ENCODE measurements at regions not wholly inside any gene's neighbourhood (a gene's known extent, or its start where the extent isn't known, plus 50 kb on each side); places are given as distances from the start of the nearest gene placed in this dataset.

DNA sequence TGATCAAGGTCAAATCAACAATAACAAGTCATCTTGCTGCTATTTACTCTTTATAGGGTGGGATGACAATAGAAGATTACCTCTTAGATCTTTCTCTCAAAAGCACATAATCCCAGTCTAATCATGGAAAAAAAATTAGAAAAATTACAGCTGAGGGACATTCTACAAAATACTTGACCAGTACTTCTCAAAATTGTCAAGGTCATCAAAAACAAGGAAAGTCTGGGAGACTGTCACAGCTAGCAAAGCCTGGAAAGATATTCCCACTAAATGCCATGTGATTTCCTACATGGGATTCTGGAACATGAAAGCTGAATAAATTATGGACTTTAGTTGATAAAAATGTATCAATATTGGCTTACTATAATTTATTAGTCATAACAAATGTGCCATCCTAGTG lies 276.2 kb downstream of the RNF144A start:
- no peak overlapping the region for H3K27ac ChIP-seq (ENCODE audit: low read depth, low read length)
- 0 out of 2 replicates have a peak, but pooled peaks cover 5% of the 10 kb centered on the region for H3K27me3 ChIP-seq (ENCODE audit: insufficient read depth, low read length)
- no peak overlapping the region for H2AFZ ChIP-seq (ENCODE audit: low read depth, low read length, poor library complexity, severe bottlenecking)
- no peaks in the 10 kb centered on the region for H3K36me3 ChIP-seq (ENCODE audit: control insufficient read depth in 1 of 2, insufficient read depth in 2 of 2, low read length in 2 of 2)
- H3K9me2 ChIP-seq (ENCODE audit: insufficient read depth): no peaks in the 10 kb centered on the region
- BruUV-seq (replicated peaks): no TSS peak
- no peak overlapping the region for H3K9ac ChIP-seq (ENCODE audit: low read length)
- intact Hi-C loops (cut with micrococcal nuclease): no loop called here
- no peaks in the 10 kb centered on the region for H3K79me2 ChIP-seq (ENCODE audit: insufficient read depth, low read length)
- H3K9me3 ChIP-seq (ENCODE audit: control insufficient read depth in 1 of 2, insufficient read depth in 1 of 2, low read depth in 1 of 2, low read length in 2 of 2): no peaks in the 10 kb centered on the region
- DNase-seq (ENCODE audit: low read depth, low spot score) (no peak), ATAC-seq (no peak)
- CTCF ChIA-PET: interaction anchor here (0.7 kb wide), 1 partner anchor 51 kb away, joined by 3 read pairs; no protein-coding TSS in a partner anchor
- TF ChIP-seq, protein P1, sequence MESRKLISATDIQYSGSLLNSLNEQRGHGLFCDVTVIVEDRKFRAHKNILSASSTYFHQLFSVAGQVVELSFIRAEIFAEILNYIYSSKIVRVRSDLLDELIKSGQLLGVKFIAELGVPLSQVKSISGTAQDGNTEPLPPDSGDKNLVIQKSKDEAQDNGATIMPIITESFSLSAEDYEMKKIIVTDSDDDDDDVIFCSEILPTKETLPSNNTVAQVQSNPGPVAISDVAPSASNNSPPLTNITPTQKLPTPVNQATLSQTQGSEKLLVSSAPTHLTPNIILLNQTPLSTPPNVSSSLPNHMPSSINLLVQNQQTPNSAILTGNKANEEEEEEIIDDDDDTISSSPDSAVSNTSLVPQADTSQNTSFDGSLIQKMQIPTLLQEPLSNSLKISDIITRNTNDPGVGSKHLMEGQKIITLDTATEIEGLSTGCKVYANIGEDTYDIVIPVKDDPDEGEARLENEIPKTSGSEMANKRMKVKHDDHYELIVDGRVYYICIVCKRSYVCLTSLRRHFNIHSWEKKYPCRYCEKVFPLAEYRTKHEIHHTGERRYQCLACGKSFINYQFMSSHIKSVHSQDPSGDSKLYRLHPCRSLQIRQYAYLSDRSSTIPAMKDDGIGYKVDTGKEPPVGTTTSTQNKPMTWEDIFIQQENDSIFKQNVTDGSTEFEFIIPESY (IDR thresholded peaks at IDR 0.05; ENCODE audit: extremely low read depth, insufficient replicate concordance, low read length): no peak
- TF ChIP-seq ELF1 (IDR thresholded peaks at IDR 0.05; ENCODE audit: borderline replicate concordance, low read depth) (no peak), ZFX (IDR thresholded peaks at IDR 0.05) (no peak), EZH2 (IDR thresholded peaks at IDR 0.05) (no peak), EZH2phosphoT487 (IDR thresholded peaks at IDR 0.05; ENCODE audit: borderline replicate concordance) (no peak), POLR2AphosphoS5 (IDR thresholded peaks at IDR 0.05; ENCODE audit: low read depth, low read length) (no peak), JUND (IDR thresholded peaks at IDR 0.05) (no peak), SP1 (IDR thresholded peaks at IDR 0.05; ENCODE audit: low read depth) (no peak), POLR2A (IDR thresholded peaks at IDR 0.05; ENCODE audit: borderline replicate concordance, extremely low read depth, insufficient read depth, insufficient read length) (no peak), RAD21 (IDR thresholded peaks at IDR 0.05; ENCODE audit: low read depth) (no peak), EGR1 (IDR thresholded peaks at IDR 0.05; ENCODE audit: low read depth) (no peak), CBX3 (IDR thresholded peaks at IDR 0.05; ENCODE audit: low read depth) (no peak), FOSL1 (IDR thresholded peaks at IDR 0.05; ENCODE audit: low read depth) (no peak), YY1 (IDR thresholded peaks at IDR 0.05; ENCODE audit: extremely low read depth, insufficient replicate concordance, low read depth, low read length) (no peak), SRF (IDR thresholded peaks at IDR 0.05; ENCODE audit: low read depth) (no peak), SIN3A (IDR thresholded peaks at IDR 0.05; ENCODE audit: low read depth) (no peak), CEBPB (IDR thresholded peaks at IDR 0.05; ENCODE audit: low read depth) (no peak)
- TF ChIP-seq, protein P2, sequence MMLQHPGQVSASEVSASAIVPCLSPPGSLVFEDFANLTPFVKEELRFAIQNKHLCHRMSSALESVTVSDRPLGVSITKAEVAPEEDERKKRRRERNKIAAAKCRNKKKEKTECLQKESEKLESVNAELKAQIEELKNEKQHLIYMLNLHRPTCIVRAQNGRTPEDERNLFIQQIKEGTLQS (IDR thresholded peaks at IDR 0.05): no peak
- TF ChIP-seq, protein P3, sequence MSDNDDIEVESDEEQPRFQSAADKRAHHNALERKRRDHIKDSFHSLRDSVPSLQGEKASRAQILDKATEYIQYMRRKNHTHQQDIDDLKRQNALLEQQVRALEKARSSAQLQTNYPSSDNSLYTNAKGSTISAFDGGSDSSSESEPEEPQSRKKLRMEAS (IDR thresholded peaks at IDR 0.05): no peak
- TF ChIP-seq, protein P4, sequence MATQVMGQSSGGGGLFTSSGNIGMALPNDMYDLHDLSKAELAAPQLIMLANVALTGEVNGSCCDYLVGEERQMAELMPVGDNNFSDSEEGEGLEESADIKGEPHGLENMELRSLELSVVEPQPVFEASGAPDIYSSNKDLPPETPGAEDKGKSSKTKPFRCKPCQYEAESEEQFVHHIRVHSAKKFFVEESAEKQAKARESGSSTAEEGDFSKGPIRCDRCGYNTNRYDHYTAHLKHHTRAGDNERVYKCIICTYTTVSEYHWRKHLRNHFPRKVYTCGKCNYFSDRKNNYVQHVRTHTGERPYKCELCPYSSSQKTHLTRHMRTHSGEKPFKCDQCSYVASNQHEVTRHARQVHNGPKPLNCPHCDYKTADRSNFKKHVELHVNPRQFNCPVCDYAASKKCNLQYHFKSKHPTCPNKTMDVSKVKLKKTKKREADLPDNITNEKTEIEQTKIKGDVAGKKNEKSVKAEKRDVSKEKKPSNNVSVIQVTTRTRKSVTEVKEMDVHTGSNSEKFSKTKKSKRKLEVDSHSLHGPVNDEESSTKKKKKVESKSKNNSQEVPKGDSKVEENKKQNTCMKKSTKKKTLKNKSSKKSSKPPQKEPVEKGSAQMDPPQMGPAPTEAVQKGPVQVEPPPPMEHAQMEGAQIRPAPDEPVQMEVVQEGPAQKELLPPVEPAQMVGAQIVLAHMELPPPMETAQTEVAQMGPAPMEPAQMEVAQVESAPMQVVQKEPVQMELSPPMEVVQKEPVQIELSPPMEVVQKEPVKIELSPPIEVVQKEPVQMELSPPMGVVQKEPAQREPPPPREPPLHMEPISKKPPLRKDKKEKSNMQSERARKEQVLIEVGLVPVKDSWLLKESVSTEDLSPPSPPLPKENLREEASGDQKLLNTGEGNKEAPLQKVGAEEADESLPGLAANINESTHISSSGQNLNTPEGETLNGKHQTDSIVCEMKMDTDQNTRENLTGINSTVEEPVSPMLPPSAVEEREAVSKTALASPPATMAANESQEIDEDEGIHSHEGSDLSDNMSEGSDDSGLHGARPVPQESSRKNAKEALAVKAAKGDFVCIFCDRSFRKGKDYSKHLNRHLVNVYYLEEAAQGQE (IDR thresholded peaks at IDR 0.05; ENCODE audit: low read depth): no peak
- H3K4me2 ChIP-seq (ENCODE audit: low read length): no peak overlapping the region
- H3K4me3 ChIP-seq (replicated peaks in 1 of 2; ENCODE audit: low read depth in 1 of 2, low read length in 2 of 2): no peak overlapping the region
- RAD21 ChIA-PET (ENCODE audit: low non-redundant PET in 1 of 2, low total read pairs in 2 of 2, uncharacterized antibody in 2 of 2, unreplicated experiment in 2 of 2): no interaction called here
- H3K4me1 ChIP-seq (ENCODE audit: control insufficient read depth in 1 of 2, insufficient read depth in 2 of 2, low read length in 2 of 2): peaks cover 0 to 6% of the 10 kb centered on the region in 2 experiments; a peak in 1 of 4 replicates
- POLR2A ChIA-PET: no interaction called here
- H4K20me1 ChIP-seq (ENCODE audit: insufficient read depth): no peaks in the 10 kb centered on the region
